HTR-8/SVneo (cell line): ENCODE measurements at regions not wholly inside any gene's neighbourhood (a gene's known extent, or its start where the extent isn't known, plus 50 kb on each side); places are given as distances from the start of the nearest gene placed in this dataset.
A peak's percentile ranks its signal among the peaks of the same experiment; 100 is the strongest.

Source experiments
- DNase-seq: peaks from one replicate; pipeline ENCODE4 v3.0.0; 2011; ENCODE audit warnings: low spot score, mixed read lengths; ENCODE audit not compliant: insufficient read length
- FAIRE-seq: peaks from 2 replicates; lab custom pipeline; 2011; peaks lifted over from hg19 to GRCh38; lab: Jason Lieb, UNC

- FAIRE-seq, result no peak
These were observed 61.0 kb downstream of the GTPBP8 start for GRCh38 chr3:113051787-113052186.

GRCh38 chr3:113053169-113053568 is 62.4 kb downstream of the GTPBP8 start:
- FAIRE-seq (no peak), DNase-seq (no peak)

More at GRCh38 chr3:113051787-113052186, 61.0 kb downstream of the GTPBP8 start:
- DNase-seq, result no peak

GRCh38 chr3:113054552-113054951 is 63.8 kb downstream of the GTPBP8 start:
- FAIRE-seq, result no peak
- no peak for DNase-seq

GRCh38 chr3:113055201-113055600 is 64.4 kb downstream of the GTPBP8 start:
- DNase-seq, result no peak
- FAIRE-seq, result no peak

GRCh38 chr3:113055961-113056360 is 65.2 kb downstream of the GTPBP8 start:
- FAIRE-seq, result no peak
- DNase-seq, result no peak

- no peak for FAIRE-seq
- no peak for DNase-seq
These were observed 66.3 kb downstream of the GTPBP8 start for GRCh38 chr3:113057117-113057516.

GRCh38 chr3:113058188-113058587 is 67.4 kb downstream of the GTPBP8 start:
- DNase-seq (no peak), FAIRE-seq (no peak)

- FAIRE-seq (no peak), DNase-seq (no peak)
These were observed 71.9 kb downstream of the GTPBP8 start for GRCh38 chr3:113062705-113063104.

- no peak for DNase-seq
- no peak for FAIRE-seq
These were observed 72.5 kb downstream of the GTPBP8 start for GRCh38 chr3:113063126-113063894.

- no peak for FAIRE-seq
- no peak for DNase-seq
These were observed 73.4 kb downstream of the GTPBP8 start for GRCh38 chr3:113064183-113064582.

GRCh38 chr3:113065336-113065735 is 74.6 kb downstream of the GTPBP8 start:
- FAIRE-seq (no peak), DNase-seq (no peak)

GRCh38 chr3:113070072-113070640 is 79.4 kb downstream of the GTPBP8 start:
- FAIRE-seq (no peak), DNase-seq (no peak)

- DNase-seq (no peak), FAIRE-seq (peak; percentile 57)
These were observed 79.9 kb downstream of the GTPBP8 start for GRCh38 chr3:113070681-113071113.

- DNase-seq, result no peak
- no peak for FAIRE-seq
These were observed 84.8 kb downstream of the GTPBP8 start for GRCh38 chr3:113075588-113075987.

- DNase-seq (no peak), FAIRE-seq (no peak)
These were observed 88.6 kb downstream of the GTPBP8 start for GRCh38 chr3:113079218-113079961.

- no peak for FAIRE-seq
- peak; percentile 18 for DNase-seq
These were observed 94.0 kb downstream of the GTPBP8 start for GRCh38 chr3:113084777-113085176.

GRCh38 chr3:113086560-113087461 is 96.0 kb downstream of the GTPBP8 start:
- FAIRE-seq (no peak), DNase-seq (no peak)

GRCh38 chr3:113088616-113089015 is 97.8 kb downstream of the GTPBP8 start:
- no peak for DNase-seq

GRCh38 chr3:113091417-113091816 is 100.6 kb downstream of the GTPBP8 start:
- FAIRE-seq (no peak), DNase-seq (no peak)

More at GRCh38 chr3:113088616-113089015, 97.8 kb downstream of the GTPBP8 start:
- FAIRE-seq, result no peak

GRCh38 chr3:113092746-113093145 is 102.0 kb downstream of the GTPBP8 start:
- FAIRE-seq, result no peak
- DNase-seq, result no peak
